ENCODE measurements at regions not wholly inside any gene's neighbourhood (a gene's known extent, or its start where the extent isn't known, plus 50 kb on each side); places are given as distances from the start of the nearest gene placed in this dataset.
"Not testable (repeated sequence)": the region's sequence is repeated elsewhere in the genome, so short reads cannot be mapped to it uniquely, and the experiment has no call there.

- DNase-seq: no peak
These were observed 58.0 kb downstream of the CGGBP1 start for GRCh38 chr3:88000853-88001252.

DNA sequence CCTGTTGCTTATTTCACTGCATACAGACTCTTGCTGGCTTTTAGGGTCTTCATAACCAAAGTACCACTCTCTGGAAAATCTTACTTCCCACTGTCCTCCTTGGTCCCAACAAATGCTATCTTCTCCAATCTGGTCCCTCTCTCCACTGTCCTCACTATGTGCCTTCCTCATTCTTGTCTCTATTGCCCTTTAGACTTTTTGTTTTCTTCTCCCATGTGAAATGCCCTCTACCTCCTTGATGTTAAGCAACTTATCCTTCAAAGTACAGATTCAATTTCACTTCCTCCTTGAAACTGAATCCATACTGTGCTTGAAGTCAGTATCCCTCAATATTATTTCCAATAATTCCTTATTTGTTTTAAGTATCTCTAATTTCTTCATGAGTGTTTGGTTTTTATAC is 60.8 kb downstream of the CGGBP1 start:
- peak; percentile 42 to 46 for DNase-seq

DNA sequence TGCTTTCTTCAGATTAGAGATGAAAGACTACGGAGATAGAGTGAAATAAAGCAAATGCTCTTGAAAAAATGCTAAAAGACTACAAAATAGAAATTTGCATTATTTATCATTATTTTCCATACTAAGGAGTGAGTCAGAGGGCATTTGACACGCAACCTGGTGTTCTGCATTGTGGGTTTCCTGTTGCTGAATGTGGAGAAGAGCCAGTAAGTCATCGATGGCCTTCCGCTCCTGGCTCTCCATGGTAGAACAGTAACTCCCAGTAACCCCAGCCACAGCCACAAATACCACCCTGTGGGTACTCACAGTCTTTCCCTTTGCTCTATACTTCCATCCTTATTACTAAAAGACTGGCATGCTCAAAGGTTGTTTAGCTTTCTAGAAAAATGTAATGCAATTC is 61.5 kb downstream of the CGGBP1 start:
- peak; percentile 49 to 65 for DNase-seq

DNA sequence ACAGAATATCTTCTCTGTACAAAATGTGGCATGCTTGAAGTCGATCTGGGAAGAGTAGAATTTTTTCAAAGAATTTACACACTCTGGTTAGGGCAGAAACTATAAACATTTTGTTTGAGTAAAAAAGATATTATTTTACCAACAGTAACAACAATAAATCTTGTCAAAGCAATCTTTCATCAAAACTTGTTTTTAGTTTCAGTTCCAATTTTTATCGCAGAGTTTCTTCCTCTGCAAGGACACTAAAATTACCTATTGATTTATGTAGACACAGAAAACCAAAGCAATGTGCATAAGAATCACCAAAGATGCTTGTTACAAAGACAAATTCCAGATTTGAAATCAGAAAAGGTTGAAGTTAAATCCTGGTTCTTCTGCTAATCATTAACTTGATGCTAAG is 61.9 kb downstream of the CGGBP1 start:
- no peak for DNase-seq

DNA sequence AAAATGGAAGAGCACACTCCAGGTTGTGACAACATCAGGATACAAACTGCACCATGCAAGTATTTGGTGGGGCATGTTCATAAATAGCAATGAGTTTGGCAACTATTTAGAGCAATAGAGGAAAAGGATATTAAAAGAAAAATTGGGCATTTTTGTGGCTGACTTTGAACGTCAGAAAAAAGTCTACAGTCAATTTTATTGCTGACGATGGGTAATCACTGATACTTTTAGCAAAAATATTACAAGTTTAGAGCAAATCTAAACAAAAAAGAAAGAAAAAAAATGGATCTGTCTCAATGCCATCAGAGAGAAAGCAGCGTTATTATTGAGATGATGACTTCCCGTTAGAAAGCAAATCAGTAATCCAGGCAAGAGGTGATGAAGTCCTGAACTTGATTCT is 65.2 kb downstream of the CGGBP1 start:
- no peak for DNase-seq

DNA sequence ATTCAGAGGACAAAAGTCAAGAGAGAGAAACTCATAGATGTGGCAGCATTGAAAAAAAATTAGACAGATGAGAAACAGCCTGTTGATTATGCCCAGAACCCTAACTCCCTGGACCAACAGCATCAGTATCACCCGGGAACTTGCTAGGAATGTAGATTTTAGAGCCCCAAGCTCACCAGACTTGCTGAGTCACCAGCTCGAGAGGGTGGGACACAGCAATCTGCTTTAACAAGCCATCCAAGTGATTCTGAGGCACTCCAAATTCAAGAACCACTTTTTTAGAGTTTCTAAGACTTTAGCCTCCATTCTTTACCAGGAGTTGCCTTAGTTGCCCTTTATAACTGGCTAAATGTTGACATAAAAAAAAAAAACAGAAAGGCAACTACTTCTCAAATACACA is 70.9 kb downstream of the CGGBP1 start:
- DNase-seq: no peak

GRCh38 chr3:87982421-87982820 is 76.4 kb downstream of the CGGBP1 start:
- no peak for DNase-seq

DNA sequence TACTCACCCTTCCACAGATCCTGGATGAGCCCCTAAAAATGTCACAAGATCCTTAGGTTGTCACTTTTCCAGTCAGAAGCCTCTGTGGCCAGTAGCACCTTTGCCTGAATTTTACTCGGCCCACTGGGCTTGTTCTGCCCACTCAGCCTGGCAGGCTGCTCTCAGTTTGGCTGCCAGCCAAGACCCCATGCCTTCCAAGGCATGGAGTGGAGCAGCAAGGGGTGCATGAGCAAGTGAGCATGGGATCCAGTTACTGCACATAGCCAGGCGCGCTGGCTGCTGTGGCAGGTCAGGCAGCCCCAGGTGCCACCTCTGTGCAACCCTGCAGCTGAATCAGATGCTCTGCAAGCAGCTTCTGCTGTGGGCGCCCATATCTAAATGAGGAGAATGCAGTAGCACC is 79.3 kb downstream of the CGGBP1 start:
- no peak for DNase-seq

- no peak for DNase-seq
These were observed 81.0 kb downstream of the CGGBP1 start for GRCh38 chr3:87977765-87978164.

- DNase-seq: no peak
These were observed 83.1 kb downstream of the CGGBP1 start for GRCh38 chr3:87975716-87976115.

DNA sequence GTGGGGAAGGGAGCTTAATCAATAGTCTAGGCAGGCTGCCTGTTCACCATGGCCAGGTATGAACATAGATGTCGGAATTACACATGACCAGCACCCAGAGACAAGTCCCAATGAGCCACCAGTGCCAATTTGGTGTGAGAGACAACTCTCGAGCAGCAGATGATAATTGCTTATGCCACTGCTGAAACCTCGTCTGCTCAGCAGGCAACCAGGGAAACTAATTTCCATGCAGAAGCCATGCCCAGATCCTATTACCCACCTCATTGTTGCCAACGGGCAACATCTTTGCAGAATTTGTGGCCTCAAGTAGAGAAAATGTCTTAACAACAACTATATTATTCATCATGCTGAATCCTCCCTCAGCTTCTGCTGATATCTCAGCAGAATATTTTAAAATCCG is 84.9 kb downstream of the CGGBP1 start:
- DNase-seq: no peak

DNA sequence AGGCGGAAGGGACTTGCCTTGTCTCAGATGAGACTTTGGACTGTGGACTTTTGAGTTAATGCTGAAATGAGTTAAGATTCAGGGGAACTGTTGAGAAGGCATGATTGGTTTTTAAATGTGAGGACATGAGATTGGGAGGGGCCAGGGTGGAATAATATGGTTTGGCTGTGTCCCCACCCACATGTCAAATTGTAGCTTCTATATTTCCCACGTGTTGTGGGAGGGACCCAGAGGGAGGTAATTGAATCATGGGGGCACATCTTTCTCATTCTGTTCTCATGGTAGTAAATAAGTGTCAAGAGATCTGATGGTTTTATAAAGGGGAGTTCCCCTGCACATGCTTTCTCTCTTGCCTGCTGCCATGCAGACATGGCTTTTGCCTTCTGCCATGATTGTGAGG is 89.2 kb downstream of the CGGBP1 start:
- DNase-seq: no peak

DNA sequence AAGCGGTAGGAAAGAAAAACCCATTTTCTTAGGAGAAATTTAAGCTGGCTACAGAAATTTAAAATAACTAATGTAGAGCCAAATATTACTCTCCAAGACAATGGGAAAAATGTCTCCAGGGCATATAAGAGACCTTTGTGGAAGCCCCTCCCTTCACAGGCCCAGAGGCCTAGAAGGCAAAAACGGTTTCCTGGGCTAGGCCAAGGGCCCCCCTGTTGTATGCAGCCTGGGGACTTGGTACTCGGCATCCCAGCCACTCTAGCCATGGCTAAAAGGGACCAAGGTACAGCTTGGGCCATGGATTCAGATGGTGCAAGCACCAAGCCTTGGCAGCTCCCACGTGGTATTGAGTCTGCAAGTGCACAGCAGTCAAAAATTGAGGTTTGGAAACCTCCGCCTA is 90.1 kb downstream of the CGGBP1 start:
- DNase-seq: no peak

- no peak for DNase-seq
These were observed 100.5 kb downstream of the CGGBP1 start for GRCh38 chr3:87958289-87958688.

DNA sequence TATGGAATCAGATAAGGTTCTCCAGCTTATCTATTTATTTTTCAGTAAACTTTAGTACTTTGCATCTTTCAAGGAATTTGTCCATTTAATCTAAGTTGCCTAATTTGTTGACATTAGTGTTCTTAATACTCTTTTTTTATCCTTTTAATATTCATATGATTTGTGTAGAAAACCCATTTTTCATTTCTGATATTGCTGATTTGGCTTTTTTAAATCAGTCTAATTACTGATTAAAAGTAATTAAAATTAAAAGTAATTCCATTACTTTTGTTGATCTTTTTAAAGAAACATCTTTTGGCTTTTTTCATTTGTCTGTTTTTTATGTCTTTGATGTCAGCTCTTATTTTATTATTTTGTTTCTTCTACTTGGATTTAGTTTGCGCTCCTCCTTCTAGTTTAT is 101.2 kb downstream of the CGGBP1 start:
- no peak for DNase-seq

DNA sequence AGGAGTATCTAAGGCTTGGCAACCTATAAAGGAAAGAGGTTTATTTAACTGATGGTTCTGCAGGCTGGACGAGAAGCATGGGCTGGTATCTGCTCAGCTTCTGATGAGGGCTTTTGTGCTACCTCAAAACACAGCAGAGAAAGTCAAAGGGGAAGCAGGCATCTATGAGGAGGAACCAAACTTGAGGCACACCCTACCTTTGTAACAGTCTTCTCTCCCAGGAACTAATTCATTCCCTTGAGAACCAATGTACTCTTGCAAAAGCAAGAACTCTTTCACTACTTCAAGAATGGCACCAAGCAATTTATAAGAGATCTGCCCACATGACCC is 109.0 kb downstream of the CGGBP1 start:
- DNase-seq: no peak

- DNase-seq: no peak
These were observed 109.5 kb downstream of the CGGBP1 start for GRCh38 chr3:87949189-87949878.

- DNase-seq: not testable (repeated sequence)
These were observed 112.8 kb downstream of the CGGBP1 start for GRCh38 chr3:87946007-87946406.

DNA sequence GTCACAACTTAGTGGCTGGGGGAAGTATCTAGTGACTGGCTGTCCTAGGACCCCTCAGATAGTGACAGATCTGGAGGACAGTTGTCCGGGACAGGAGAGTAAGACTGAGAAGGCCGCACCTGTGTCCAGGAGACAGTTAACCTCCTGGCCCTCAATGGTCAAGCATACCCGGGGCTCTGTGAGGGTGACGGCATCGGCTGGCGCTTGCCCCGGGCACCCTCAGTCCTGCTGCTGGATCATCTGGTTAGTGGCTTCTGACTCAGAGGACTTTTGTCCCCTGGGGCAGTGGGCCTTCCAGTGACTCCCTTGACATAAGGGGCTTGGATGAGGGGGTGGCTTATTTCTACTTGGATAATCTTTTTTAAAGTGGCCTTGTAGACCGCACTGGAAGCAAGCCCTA is 116.5 kb downstream of the CGGBP1 start:
- not testable (repeated sequence) for DNase-seq

GRCh38 chr3:87924485-87924884 is 134.3 kb downstream of the CGGBP1 start:
- DNase-seq: no peak

DNA sequence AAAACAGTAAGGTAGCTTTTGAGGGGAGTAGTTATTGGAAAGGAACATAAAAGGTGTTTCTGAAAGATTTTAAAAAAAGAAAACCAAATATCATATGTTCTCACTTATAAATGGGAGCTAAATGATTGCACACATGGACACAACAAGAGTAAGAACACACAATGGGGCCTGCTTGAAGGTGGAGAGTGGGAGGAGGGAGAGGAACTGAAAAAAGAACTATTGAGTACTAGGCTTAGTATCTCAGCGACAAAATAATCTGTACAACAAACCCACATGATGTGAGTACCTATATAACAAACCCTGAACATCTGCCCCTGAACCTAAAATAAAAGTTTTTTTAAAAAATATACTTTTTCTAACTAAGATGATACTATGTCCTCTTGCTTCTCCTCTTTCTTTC is 138.3 kb downstream of the CGGBP1 start:
- DNase-seq: no peak

DNA sequence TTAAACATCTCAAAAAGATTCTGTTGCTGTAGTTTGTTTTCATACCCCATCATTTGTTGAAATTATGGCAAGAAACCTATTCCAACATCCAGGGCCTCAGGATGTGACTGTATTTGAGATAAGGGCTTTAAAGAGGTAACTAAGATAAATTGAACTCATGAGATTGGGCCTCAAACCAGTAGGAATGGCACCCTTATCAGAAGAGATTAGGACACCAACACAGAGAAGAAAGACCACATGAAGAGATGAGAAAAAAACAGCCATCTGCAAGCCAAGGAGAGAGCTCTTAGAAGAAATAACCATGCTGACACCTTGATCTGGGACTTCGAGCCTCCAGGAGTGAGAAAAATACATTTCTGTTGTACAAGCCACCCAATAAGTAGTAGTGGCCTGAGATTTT is 157.7 kb downstream of the CGGBP1 start:
- DNase-seq: no peak

DNA sequence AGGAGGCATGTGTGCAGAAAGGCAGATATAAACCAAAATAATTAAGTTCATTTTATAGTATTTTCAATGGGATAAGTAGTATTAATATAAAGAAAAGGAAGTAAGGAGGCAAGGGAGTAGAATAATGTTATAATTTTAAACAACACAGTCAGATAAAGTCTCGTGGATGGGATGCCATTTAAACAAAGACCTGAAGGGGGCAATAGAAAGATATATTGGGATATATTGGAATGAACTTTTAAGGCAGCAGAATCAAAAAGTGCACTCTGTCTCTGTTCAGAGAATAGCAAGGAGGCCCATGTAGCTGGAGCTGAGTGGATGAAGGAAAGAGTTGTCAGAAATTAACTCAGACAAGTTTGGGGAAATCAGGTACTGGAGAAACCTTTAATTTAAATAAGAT is 158.7 kb downstream of the CGGBP1 start:
- no peak for DNase-seq

DNA sequence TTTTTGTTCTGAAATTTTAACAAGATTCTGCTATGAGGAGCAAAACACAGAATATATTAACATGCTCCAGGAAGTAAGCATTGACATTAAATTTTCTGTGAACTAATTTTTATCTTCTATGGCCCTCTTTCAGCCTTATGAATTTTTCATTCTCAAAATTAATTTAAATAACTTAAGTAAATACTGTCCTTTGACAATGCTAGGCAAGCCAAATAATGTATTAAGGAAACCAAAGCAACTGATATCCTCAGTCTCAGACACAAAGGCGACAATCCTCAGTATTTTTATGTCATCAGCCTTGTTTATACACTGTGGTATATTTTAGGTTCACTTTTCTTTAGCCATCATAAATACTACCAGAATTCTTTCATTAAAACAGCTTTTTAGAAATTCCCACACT is 159.8 kb downstream of the CGGBP1 start:
- no peak for DNase-seq

DNA sequence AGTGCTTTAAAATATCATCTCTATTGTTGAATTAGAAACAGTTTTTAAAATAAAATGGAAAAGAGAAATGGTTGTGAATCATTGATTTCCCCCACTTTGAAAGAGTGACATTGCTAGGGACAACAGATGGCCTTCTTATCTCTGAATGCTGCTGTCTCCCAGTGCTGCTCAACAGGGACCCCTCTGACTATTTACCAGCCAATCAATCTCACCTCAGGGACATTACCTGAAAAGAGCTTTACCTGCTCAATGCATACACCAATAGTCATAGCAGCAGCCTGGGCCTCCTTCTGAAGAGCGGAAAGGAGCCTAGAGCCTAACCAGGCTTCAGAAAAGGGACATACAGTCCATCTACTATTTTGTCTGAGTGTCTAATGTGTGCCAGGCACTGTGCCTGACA is 162.8 kb downstream of the CGGBP1 start:
- no peak for DNase-seq

- peak in 1 of 2 donors; percentile 39 for DNase-seq
These were observed 185.7 kb downstream of the CGGBP1 start for GRCh38 chr3:87873136-87873535.
